Activated T-helper 1 cell treated with anti-CD3 and anti-CD28 coated beads, Interleukin-12 subunit alpha, Interleukin-12 subunit beta, Interleukin-2, Interleukin-4 antibody, amounts not matched to agents 30 ng/mL and 10 ng/mL and 1 ng/mL, durations not matched to agents 14 hours and 24 hours and 36 hours (primary cell): ENCODE measurements at regions not wholly inside any gene's neighbourhood (a gene's known extent, or its start where the extent isn't known, plus 50 kb on each side); places are given as distances from the start of the nearest gene placed in this dataset.

Experiments used
- DNase-seq: peaks from one replicate; pipeline ENCODE4 v3.0.0; 2021; ENCODE audit warnings: low spot score
- H3K27ac Mint-ChIP-seq: one replicate; pipeline ENCODE4 v1.8.0; 2021; ENCODE audit warnings: mild to moderate bottlenecking, mixed read lengths
- H3K27me3 Mint-ChIP-seq: one replicate; pipeline ENCODE4 v1.8.0; 2022; ENCODE audit warnings: mild to moderate bottlenecking, moderate library complexity, mixed read lengths; ENCODE audit not compliant: insufficient read depth
- H3K36me3 Mint-ChIP-seq: one replicate; pipeline ENCODE4 v1.8.0; 2021; ENCODE audit warnings: low read depth, mixed read lengths
- H3K4me1 Mint-ChIP-seq: one replicate; pipeline ENCODE4 v1.8.0; 2021; ENCODE audit warnings: low read depth, mixed read lengths
- H3K4me3 Mint-ChIP-seq: one replicate; pipeline ENCODE4 v1.8.0; 2021; ENCODE audit warnings: mild to moderate bottlenecking, moderate library complexity, mixed read lengths
- H3K9me3 Mint-ChIP-seq: one replicate; pipeline ENCODE4 v1.8.0; 2021; ENCODE audit warnings: mixed read lengths
- intact Hi-C: fragments of 100-400 bp; cut with micrococcal nuclease; formaldehyde crosslinking; loops from one replicate; pipeline ENCODE4 v1.15.1; 2024

GRCh38 chr4:135227842-135228241 lies 1026.3 kb upstream of the PABPC4L start:
- intact Hi-C loops = no loop called here
- Mint-ChIP-seq H3K9me3 (no peaks in the 10 kb centered on the region), H3K4me1 (no peaks in the 10 kb centered on the region), H3K4me3 (no peak overlapping the region), H3K27me3 (no peaks in the 10 kb centered on the region), H3K27ac (no peak overlapping the region), H3K36me3 (no peaks in the 10 kb centered on the region)
- no peak for DNase-seq

- DNase-seq = no peak
- Mint-ChIP-seq H3K27me3 (no peaks in the 10 kb centered on the region), H3K4me3 (no peak overlapping the region), H3K27ac (no peak overlapping the region), H3K36me3 (no peaks in the 10 kb centered on the region), H3K4me1 (no peaks in the 10 kb centered on the region), H3K9me3 (no peaks in the 10 kb centered on the region)
- intact Hi-C loops = no loop called here
Measured at GRCh38 chr4:135225551-135225950, 1024.0 kb upstream of the PABPC4L start.

GRCh38 chr4:135210341-135210740 lies 1008.8 kb upstream of the PABPC4L start:
- H3K27me3 Mint-ChIP-seq = no peaks in the 10 kb centered on the region
- DNase-seq = no peak
- no peaks in the 10 kb centered on the region for H3K9me3 Mint-ChIP-seq
- no peak overlapping the region for H3K4me3 Mint-ChIP-seq
- intact Hi-C loops = no loop called here
- no peak overlapping the region for H3K27ac Mint-ChIP-seq
- H3K4me1 Mint-ChIP-seq = no peaks in the 10 kb centered on the region
- H3K36me3 Mint-ChIP-seq = no peaks in the 10 kb centered on the region

DNA sequence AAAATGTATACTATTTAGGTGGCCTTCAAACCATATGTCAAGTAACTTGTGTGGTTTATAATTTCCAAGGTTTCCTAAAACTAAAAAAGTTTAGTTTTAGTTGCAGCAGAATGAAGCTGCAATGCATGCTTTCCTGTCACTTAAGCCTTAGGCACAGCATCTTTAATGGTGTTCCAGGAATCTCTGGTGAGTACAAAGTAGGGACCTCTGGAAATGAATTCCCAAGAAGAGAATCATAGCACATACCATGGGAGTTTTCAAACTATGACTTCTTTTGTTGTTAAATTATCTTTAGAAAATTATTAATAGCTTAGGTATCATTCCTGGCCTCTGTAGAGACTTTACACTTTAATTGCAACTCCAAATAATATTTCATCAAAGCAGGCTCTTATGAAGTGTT lies 1005.9 kb upstream of the PABPC4L start:
- DNase-seq = no peak
- intact Hi-C loops = no loop called here
- H3K36me3 Mint-ChIP-seq = no peaks in the 10 kb centered on the region
- no peaks in the 10 kb centered on the region for H3K4me1 Mint-ChIP-seq
- no peak overlapping the region for H3K27ac Mint-ChIP-seq
- no peaks in the 10 kb centered on the region for H3K27me3 Mint-ChIP-seq
- no peak overlapping the region for H3K4me3 Mint-ChIP-seq
- no peaks in the 10 kb centered on the region for H3K9me3 Mint-ChIP-seq

- Mint-ChIP-seq H3K27ac (no peak overlapping the region), H3K4me3 (no peak overlapping the region), H3K27me3 (no peaks in the 10 kb centered on the region), H3K36me3 (no peaks in the 10 kb centered on the region), H3K9me3 (no peaks in the 10 kb centered on the region), H3K4me1 (no peaks in the 10 kb centered on the region)
- no peak for DNase-seq
- intact Hi-C loops = no loop called here
Measured at GRCh38 chr4:135204311-135204710, 1002.7 kb upstream of the PABPC4L start.

DNA sequence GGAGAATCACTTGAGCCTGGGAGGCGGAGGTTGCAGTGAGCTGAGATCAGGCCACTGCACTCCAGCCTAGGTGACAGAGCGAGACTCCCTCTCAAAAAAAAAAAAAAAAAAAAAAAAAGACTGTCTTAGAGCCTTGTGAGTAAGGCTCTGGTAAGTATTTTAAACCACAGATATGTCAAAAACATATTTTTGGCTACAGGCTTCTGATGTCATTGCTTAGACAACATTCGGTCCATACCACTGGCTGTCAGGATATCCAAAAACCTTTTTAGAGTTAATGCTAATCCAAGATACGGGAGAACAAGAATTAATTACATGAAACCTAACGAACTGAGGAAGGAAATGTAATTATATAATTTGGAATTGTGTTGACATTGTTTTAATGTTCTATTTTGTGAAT lies 999.5 kb upstream of the PABPC4L start:
- Mint-ChIP-seq H3K36me3 (no peaks in the 10 kb centered on the region), H3K27ac (no peak overlapping the region), H3K4me3 (no peak overlapping the region), H3K9me3 (no peaks in the 10 kb centered on the region), H3K27me3 (no peaks in the 10 kb centered on the region), H3K4me1 (no peaks in the 10 kb centered on the region)
- intact Hi-C loops = no loop called here
- no peak for DNase-seq

DNA sequence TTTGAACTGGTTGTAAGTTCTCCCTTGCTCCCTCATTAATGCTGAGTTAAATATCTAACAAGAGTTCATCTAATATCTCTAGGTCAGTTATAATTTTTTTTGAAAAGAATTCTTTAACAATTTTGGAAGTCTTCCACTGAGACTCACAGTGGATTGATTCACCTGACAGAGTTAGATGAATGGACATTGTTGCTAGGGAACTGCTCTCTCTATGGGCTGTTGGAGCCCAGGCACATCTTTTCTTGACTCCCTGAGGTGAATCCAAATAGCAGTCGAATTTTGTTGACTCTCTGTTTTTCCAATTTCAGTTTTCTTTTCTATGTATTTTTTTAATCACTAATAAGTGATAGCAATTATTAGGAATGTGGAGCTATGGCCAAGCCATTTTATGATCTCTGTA lies 996.1 kb upstream of the PABPC4L start:
- no peak for DNase-seq
- H3K27ac Mint-ChIP-seq = no peak overlapping the region
- intact Hi-C loops = no loop called here
- no peaks in the 10 kb centered on the region for H3K4me1 Mint-ChIP-seq
- H3K4me3 Mint-ChIP-seq = no peak overlapping the region
- H3K9me3 Mint-ChIP-seq = no peaks in the 10 kb centered on the region
- H3K36me3 Mint-ChIP-seq = no peaks in the 10 kb centered on the region
- no peaks in the 10 kb centered on the region for H3K27me3 Mint-ChIP-seq

- Mint-ChIP-seq H3K4me1 (no peaks in the 10 kb centered on the region), H3K4me3 (no peak overlapping the region), H3K27ac (no peak overlapping the region), H3K9me3 (no peaks in the 10 kb centered on the region), H3K36me3 (no peaks in the 10 kb centered on the region), H3K27me3 (no peaks in the 10 kb centered on the region)
- intact Hi-C loops = no loop called here
- no peak for DNase-seq
Measured at GRCh38 chr4:135194477-135194876, 992.9 kb upstream of the PABPC4L start.

GRCh38 chr4:135192751-135193535 lies 991.4 kb upstream of the PABPC4L start:
- Mint-ChIP-seq H3K4me1 (no peaks in the 10 kb centered on the region), H3K4me3 (no peak overlapping the region), H3K27me3 (no peaks in the 10 kb centered on the region), H3K27ac (no peak overlapping the region), H3K36me3 (no peaks in the 10 kb centered on the region), H3K9me3 (peaks cover under 1% of the 10 kb centered on the region)
- DNase-seq = no peak
- intact Hi-C loops = no loop called here

GRCh38 chr4:135191596-135191995 lies 990.0 kb upstream of the PABPC4L start:
- intact Hi-C loops = no loop called here
- Mint-ChIP-seq H3K9me3 (peaks cover 3% of the 10 kb centered on the region), H3K27me3 (no peaks in the 10 kb centered on the region), H3K4me1 (no peaks in the 10 kb centered on the region), H3K36me3 (no peaks in the 10 kb centered on the region), H3K27ac (no peak overlapping the region), H3K4me3 (no peak overlapping the region)
- DNase-seq = no peak

GRCh38 chr4:135186002-135186401 lies 984.4 kb upstream of the PABPC4L start:
- intact Hi-C loops = no loop called here
- no peaks in the 10 kb centered on the region for H3K4me1 Mint-ChIP-seq
- H3K4me3 Mint-ChIP-seq = no peak overlapping the region
- H3K27me3 Mint-ChIP-seq = no peaks in the 10 kb centered on the region
- H3K9me3 Mint-ChIP-seq = peaks cover 11% of the 10 kb centered on the region
- H3K27ac Mint-ChIP-seq = no peak overlapping the region
- DNase-seq = no peak
- H3K36me3 Mint-ChIP-seq = no peaks in the 10 kb centered on the region

- Mint-ChIP-seq H3K9me3 (peaks cover 17% of the 10 kb centered on the region), H3K4me3 (no peak overlapping the region), H3K4me1 (no peaks in the 10 kb centered on the region), H3K27me3 (no peaks in the 10 kb centered on the region), H3K36me3 (no peaks in the 10 kb centered on the region), H3K27ac (no peak overlapping the region)
- DNase-seq = no peak
- intact Hi-C loops = no loop called here
Measured at GRCh38 chr4:135185256-135185655, 983.7 kb upstream of the PABPC4L start.

GRCh38 chr4:135184715-135185114 lies 983.1 kb upstream of the PABPC4L start:
- Mint-ChIP-seq H3K27me3 (no peaks in the 10 kb centered on the region), H3K4me3 (no peak overlapping the region), H3K9me3 (peaks cover 18% of the 10 kb centered on the region), H3K27ac (no peak overlapping the region), H3K36me3 (no peaks in the 10 kb centered on the region), H3K4me1 (no peaks in the 10 kb centered on the region)
- no peak for DNase-seq
- intact Hi-C loops = no loop called here

DNA sequence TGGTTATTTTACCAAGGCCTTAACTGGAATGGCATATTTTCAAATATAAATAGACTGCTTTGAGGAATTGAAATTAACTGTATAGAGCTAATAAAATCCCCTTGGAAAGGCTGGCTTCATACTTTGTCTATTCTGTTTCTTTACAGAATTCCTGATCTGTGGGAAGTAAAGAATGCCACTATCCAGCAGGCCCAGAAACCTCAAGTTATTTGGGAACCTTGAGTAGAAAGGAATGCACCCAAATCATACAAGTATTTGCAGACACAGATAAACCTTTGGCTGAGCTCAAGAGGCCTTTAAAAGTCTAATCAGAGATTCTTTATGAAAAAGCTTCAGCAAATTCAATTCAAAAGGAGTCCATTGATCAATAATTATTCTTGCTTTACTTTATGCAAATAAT lies 975.7 kb upstream of the PABPC4L start:
- Mint-ChIP-seq H3K9me3 (peaks cover 8% of the 10 kb centered on the region), H3K36me3 (no peaks in the 10 kb centered on the region), H3K4me3 (no peak overlapping the region), H3K27me3 (no peaks in the 10 kb centered on the region), H3K27ac (no peak overlapping the region), H3K4me1 (no peaks in the 10 kb centered on the region)
- DNase-seq = no peak
- intact Hi-C loops = no loop called here
